ENCODE measurements at regions not wholly inside any gene's neighbourhood (a gene's known extent, or its start where the extent isn't known, plus 50 kb on each side); places are given as distances from the start of the nearest gene placed in this dataset.

DNA sequence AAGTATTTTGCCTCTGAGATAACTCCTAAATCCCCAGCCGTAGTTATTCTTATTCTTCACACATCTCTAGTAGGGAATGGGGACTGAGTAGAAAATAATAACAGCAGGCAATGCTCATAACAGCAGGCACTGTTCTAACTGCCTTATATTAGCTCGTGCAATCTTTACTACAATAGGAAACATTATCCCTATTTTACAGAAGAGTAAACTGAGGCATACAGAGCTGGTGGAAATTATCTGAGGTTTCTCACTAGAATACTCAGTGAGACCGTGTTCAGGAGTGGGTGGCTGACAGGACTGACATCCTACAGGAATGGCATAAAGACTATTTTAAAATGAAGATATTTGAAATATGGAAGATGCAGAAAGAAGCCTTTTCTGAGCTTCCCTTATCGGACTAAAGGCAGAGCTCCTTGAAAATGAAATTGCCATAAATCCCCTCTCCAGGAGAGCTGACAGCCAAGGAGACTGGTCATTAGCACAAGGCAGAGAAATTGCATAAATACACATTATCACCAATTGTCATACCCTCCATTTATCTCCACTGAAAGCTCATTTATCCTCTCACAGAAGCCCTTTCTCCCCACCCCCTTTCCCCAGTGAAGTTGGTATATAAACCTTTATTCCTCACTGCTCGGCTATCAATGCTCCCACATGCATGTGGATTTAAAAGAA, 93.9 kb downstream of the RASSF10 start:
- TF ChIP-seq, protein P1, sequence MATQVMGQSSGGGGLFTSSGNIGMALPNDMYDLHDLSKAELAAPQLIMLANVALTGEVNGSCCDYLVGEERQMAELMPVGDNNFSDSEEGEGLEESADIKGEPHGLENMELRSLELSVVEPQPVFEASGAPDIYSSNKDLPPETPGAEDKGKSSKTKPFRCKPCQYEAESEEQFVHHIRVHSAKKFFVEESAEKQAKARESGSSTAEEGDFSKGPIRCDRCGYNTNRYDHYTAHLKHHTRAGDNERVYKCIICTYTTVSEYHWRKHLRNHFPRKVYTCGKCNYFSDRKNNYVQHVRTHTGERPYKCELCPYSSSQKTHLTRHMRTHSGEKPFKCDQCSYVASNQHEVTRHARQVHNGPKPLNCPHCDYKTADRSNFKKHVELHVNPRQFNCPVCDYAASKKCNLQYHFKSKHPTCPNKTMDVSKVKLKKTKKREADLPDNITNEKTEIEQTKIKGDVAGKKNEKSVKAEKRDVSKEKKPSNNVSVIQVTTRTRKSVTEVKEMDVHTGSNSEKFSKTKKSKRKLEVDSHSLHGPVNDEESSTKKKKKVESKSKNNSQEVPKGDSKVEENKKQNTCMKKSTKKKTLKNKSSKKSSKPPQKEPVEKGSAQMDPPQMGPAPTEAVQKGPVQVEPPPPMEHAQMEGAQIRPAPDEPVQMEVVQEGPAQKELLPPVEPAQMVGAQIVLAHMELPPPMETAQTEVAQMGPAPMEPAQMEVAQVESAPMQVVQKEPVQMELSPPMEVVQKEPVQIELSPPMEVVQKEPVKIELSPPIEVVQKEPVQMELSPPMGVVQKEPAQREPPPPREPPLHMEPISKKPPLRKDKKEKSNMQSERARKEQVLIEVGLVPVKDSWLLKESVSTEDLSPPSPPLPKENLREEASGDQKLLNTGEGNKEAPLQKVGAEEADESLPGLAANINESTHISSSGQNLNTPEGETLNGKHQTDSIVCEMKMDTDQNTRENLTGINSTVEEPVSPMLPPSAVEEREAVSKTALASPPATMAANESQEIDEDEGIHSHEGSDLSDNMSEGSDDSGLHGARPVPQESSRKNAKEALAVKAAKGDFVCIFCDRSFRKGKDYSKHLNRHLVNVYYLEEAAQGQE (tag by site-specific recombination; IDR thresholded peaks at IDR 0.05), result no peak
- TF ChIP-seq, protein P2, sequence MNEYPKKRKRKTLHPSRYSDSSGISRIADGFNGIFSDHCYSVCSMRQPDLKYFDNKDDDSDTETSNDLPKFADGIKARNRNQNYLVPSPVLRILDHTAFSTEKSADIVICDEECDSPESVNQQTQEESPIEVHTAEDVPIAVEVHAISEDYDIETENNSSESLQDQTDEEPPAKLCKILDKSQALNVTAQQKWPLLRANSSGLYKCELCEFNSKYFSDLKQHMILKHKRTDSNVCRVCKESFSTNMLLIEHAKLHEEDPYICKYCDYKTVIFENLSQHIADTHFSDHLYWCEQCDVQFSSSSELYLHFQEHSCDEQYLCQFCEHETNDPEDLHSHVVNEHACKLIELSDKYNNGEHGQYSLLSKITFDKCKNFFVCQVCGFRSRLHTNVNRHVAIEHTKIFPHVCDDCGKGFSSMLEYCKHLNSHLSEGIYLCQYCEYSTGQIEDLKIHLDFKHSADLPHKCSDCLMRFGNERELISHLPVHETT (tag by site-specific recombination; IDR thresholded peaks at IDR 0.05), result no peak
- TF ChIP-seq, protein P3, sequence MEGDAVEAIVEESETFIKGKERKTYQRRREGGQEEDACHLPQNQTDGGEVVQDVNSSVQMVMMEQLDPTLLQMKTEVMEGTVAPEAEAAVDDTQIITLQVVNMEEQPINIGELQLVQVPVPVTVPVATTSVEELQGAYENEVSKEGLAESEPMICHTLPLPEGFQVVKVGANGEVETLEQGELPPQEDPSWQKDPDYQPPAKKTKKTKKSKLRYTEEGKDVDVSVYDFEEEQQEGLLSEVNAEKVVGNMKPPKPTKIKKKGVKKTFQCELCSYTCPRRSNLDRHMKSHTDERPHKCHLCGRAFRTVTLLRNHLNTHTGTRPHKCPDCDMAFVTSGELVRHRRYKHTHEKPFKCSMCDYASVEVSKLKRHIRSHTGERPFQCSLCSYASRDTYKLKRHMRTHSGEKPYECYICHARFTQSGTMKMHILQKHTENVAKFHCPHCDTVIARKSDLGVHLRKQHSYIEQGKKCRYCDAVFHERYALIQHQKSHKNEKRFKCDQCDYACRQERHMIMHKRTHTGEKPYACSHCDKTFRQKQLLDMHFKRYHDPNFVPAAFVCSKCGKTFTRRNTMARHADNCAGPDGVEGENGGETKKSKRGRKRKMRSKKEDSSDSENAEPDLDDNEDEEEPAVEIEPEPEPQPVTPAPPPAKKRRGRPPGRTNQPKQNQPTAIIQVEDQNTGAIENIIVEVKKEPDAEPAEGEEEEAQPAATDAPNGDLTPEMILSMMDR (tag by site-specific recombination; IDR thresholded peaks at IDR 0.05), result no peak
- no peak for TF ChIP-seq ZFHX2 (tag by site-specific recombination; conservative IDR thresholded peaks at IDR 0.05)
- TF ChIP-seq YY1 (tag by site-specific recombination; IDR thresholded peaks at IDR 0.05), result no peak
- TF ChIP-seq, protein P4, sequence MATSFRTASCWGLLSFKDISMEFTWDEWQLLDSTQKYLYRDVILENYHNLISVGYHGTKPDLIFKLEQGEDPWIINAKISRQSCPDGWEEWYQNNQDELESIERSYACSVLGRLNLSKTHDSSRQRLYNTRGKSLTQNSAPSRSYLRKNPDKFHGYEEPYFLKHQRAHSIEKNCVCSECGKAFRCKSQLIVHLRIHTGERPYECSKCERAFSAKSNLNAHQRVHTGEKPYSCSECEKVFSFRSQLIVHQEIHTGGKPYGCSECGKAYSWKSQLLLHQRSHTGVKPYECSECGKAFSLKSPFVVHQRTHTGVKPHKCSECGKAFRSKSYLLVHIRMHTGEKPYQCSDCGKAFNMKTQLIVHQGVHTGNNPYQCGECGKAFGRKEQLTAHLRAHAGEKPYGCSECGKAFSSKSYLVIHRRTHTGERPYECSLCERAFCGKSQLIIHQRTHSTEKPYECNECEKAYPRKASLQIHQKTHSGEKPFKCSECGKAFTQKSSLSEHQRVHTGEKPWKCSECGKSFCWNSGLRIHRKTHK (tag by site-specific recombination; IDR thresholded peaks at IDR 0.05), result no peak
- TF ChIP-seq ZNF274 (IDR thresholded peaks at IDR 0.05; ENCODE audit: low read length), result no peak
- TF ChIP-seq ZNF274 (tag by site-specific recombination; IDR thresholded peaks at IDR 0.05; ENCODE audit: borderline replicate concordance), result no peak

All from HEK293 (cell line).